ELR (cell line): ENCODE measurements at regions not wholly inside any gene's neighbourhood (a gene's known extent, or its start where the extent isn't known, plus 50 kb on each side); places are given as distances from the start of the nearest gene placed in this dataset.

Experiments used
- DNase-seq: peaks from one replicate; pipeline ENCODE4 v3.0.0-alpha.2; 2015; ENCODE audit warnings: low read depth

GRCh38 chr5:103463261-103463660, 99.3 kb downstream of the NUDT12 start:
- DNase-seq: no peak

- DNase-seq: peak; percentile 94
Measured at GRCh38 chr5:103461243-103461642, 101.3 kb downstream of the NUDT12 start.

DNA sequence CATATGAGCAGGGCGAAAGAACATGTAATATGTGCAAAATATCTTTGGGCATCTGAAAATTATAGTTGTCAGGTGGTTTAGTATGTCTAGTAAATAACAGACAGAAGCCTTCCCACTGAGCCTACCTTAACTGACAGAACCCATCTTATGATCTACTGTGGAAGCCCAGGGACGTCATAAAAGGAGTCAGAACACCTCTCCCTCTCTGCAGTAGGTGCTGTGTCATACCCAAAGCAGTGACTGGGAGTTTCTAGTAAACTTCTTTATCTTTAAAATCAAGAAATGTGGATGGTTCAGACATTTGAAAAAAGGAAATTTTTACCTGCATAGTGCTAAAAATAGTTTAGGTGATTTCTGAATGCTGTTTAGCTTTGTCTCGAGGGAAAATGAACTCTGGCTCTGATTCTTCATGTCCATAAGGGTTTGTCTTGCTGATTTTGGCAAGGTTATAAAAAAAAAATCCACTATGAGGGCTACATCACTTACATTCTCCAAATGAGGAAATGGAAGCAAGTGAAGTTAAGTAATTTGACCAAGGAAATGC, 104.0 kb downstream of the NUDT12 start:
- no peak for DNase-seq

GRCh38 chr5:103456476-103456875, 106.1 kb downstream of the NUDT12 start:
- no peak for DNase-seq

- no peak for DNase-seq
Measured at GRCh38 chr5:103455796-103456195, 106.8 kb downstream of the NUDT12 start.

DNA sequence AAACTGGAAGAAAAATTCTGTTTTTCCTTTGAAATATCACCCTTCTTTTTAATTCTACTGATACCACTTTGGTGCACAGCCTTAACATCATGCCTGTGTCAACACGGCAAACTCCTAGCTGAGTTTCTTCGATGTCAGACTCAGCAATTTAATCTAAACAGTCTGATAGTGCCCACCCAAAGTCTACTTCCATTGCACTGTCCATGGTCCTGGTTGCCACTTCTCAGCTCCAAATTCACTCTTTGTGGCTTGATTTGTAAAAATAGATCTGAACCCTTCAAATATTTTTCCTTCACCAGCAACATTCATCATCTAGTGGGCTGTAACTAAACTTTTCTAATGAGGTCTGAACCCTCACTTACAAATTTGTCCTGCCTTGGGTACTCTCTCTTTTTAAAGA, 107.8 kb downstream of the NUDT12 start:
- no peak for DNase-seq

DNA sequence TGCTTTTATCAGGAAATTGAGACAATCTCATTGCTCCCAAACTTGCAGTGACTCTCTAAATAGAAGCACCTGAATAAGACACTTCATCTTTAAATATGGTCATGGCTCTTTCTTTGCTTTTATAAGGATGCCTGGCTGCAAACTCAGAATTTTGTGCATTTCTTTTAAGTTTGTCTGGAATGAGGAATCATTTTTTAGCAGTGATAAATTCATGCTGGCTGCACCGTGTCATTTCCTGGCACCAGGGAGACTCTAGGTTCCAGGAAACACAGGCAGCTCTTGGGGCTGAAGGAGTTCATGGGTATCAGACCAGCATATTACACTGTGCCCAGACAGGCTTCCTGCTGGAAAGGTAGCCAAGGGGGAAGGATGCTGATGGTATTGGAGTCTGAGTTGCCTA, 109.9 kb downstream of the NUDT12 start:
- peak; percentile 75 for DNase-seq

DNA sequence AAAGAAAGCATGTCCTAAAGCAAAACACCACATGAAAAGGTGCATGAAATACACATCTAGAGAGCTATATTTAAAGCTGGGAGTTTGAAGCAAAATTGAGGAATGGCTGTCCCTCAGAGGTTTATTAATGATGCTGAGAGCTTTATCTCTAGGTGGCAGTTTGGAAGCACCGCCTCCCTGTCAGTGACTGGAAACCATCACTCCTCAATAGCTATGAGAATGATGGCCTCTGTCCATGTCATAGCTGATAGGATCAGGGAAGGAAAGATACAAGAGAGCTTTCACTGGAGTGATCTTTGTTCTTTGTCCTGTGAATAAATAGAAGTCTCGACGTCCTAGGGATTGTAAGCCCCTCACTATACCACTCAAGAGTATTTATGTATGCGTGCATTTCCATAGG, 110.5 kb downstream of the NUDT12 start:
- no peak for DNase-seq

GRCh38 chr5:103451261-103451660, 111.3 kb downstream of the NUDT12 start:
- DNase-seq: no peak

- DNase-seq: peak; percentile 93
Measured at GRCh38 chr5:103450333-103451061, 112.1 kb downstream of the NUDT12 start.

DNA sequence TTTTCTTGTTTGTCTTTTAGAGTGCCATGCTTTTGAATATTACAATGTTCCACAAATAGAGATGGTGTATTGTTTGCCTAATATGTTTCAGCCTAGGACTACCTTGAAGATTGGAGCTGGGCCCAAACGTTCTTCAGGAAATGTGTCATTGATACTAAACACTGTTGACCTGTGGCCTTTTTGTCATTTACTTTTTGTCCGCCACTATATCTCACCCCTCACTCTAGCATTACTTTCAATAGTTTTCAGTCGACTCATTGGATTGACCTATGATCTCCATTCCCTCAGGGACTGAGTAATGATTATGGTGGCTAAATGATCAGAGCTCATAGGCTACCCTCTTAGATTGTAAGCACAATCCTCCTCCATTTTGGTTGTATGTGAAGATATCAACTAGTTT, 115.8 kb downstream of the NUDT12 start:
- DNase-seq: peak; percentile 83

DNA sequence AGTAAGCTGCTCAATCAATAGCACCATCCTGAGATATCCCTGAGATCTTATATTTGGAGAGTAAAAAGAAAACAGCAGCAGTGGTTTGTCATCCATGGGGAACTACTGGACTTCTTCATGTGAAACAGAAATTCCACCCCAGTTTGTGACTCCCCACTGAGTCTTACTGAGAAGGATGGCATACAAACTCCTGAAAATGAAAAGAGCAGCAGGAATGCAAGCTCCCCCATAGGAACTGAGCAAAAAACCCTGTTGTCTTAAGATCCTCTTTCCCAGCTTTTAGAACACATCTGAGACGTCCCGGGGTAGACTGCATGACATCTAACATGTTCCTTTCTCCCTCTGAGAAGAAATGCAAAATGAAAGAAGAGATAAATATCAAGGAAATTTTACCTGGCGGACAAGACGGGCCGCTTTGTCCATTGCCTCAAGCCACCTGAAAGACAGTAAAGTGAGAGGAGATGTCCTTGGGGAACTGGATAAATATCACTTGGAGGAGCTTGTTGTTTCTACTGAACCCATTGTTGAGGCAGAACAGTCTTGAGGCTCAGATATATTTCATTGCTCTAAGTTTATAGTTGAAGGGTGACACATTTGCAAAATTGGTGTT, 117.1 kb downstream of the NUDT12 start:
- DNase-seq: no peak

DNA sequence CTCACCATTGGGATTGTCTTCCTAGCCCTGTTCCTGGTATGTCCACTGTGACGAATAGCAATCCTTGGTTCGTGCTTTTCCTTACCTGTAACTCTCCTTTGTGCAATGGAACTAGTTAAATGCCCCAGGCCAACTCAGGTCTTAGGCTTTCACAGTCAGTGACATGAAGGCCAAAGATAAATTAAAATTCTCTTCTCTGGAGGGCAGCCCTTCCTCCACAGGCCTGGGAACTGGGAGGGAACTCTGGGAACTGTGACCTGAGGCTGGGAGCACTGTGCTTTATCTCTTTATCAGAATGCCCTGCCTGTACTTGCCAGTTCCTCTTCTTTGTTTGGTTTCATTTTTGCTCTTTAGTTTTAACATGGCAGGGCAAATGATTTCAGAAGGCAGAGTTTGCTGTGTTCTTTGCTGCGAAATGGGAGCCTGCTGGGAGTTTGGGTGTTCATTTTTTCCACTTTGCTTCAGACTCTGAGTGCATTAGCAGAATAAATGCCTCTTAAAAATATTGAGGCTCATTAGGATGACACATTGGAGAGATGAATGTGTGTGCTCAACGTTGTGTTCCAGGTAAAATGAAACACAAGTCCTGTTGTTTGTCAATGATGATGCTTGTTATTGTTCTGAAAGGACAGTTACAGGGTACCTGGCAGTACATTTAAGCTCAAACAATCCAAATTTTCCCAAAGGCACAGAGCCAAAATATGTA, 118.1 kb downstream of the NUDT12 start:
- no peak for DNase-seq

- no peak for DNase-seq
Measured at GRCh38 chr5:103442750-103443149, 119.8 kb downstream of the NUDT12 start.

- DNase-seq: peak; percentile 41
Measured at GRCh38 chr5:103441523-103441922, 121.1 kb downstream of the NUDT12 start.

GRCh38 chr5:103439007-103439406, 123.6 kb downstream of the NUDT12 start:
- no peak for DNase-seq

- DNase-seq: no peak
Measured at GRCh38 chr5:103436656-103437055, 125.9 kb downstream of the NUDT12 start.

- DNase-seq: no peak
Measured at GRCh38 chr5:103436112-103436511, 126.5 kb downstream of the NUDT12 start.

DNA sequence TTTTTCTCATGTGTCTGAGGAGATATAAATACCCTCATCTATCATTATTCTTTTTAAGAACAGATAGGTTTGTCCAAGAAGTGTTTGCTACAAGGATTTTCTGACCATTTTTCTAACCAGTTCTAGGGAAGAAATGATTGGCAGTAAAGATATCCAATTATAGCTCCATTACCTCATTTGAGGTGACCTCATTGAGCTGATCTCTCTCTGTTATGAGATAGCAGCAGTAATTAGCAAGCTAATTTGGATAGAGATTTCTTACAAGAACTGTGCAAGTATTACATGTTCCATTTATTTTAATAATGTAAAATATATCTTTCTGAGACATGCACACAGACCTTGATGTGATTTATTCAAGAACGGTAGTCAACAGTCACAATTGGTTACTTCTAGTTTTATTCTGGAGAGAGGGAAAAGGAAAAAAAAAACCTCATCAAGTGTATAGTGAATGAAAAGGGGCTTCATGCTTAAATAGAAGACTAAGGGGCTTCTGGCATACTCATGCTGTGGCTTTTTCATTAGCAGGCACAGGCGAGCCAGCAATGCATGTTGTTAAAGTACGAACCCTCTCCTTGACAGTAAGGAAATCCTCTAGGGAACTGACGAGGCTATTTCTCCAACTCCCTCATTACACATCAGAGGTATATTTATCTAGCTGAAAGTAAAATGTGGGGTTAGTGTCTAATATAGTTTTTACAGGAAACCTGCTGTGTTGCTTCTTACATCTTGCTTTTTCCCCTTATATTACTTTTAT, 127.3 kb downstream of the NUDT12 start:
- DNase-seq: no peak

DNA sequence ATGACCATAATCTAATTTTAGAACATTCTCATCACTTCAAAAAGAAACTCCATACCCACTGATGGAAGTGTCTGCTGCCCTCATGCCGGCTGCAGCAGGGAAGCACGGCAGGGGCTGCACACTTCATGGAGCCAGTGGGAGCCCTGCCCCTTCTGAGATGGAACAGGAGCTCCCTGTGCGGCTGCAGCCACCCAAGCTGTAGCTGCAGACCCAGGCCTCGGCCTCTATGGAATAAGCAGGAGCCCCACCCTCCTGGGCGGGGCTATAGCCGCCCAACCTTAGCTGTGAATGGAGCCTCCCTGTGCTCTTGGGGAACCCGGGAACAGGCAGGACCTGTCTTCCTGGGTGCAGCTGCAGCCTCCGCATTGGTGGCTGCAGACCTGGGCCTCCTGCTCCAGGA, 128.5 kb downstream of the NUDT12 start:
- DNase-seq: no peak

GRCh38 chr5:103433211-103433610, 129.4 kb downstream of the NUDT12 start:
- peak; percentile 85 for DNase-seq

DNA sequence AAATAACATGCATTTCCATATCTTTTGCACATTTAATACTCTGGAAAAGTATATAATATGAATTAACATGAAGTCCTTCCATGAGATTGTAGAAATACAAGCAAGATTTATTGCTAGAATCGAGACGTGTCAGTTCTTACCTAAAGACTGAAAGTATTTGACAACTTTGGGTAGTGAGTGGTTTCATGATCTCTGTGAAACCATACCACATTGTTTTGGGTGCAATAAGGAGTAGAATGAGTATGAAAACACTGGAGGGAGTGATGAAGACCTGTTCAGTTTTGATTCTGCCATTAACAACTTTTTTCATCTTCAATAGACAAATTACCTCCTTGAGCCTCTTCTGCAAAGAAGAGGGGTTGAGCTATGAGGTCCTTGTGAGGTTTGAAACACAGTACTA, 133.7 kb downstream of the NUDT12 start:
- DNase-seq: no peak
